Smooth muscle cell (in vitro differentiated cells): ENCODE measurements at regions not wholly inside any gene's neighbourhood (a gene's known extent, or its start where the extent isn't known, plus 50 kb on each side); places are given as distances from the start of the nearest gene placed in this dataset.

Experiments
- DNase-seq: peaks from one replicate; lab custom pipeline; 2025; ENCODE audit not compliant: unreplicated experiment; lab: John Stamatoyannopoulos, UW
- H2AFZ ChIP-seq: fragments of 200-600 bp; sonication (generic); 2 replicates; pipeline ENCODE4 v1.6.0; 2016; ENCODE audit warnings: antibody characterized with exemption, low read depth, mild to moderate bottlenecking
- H3F3A ChIP-seq: fragments of 200-600 bp; sonication (generic); 2 replicates; pipeline ENCODE4 v1.6.0; 2017; ENCODE audit warnings: antibody characterized with exemption, low read depth
- H3K27ac ChIP-seq: fragments of 200-600 bp; sonication (generic); 2 replicates; pipeline ENCODE4 v1.5.1; 2016; ENCODE audit warnings: low read depth, mild to moderate bottlenecking
- H3K27me3 ChIP-seq: fragments of 200-600 bp; sonication (generic); 2 replicates; pipeline ENCODE4 v1.6.1; 2016; ENCODE audit warnings: low read depth, mild to moderate bottlenecking
- H3K36me3 ChIP-seq: fragments of 200-600 bp; sonication (generic); 2 replicates; pipeline ENCODE4 v1.5.1; 2016; ENCODE audit warnings: low read depth
- H3K4me1 ChIP-seq: fragments of 200-600 bp; sonication (generic); 2 replicates; pipeline ENCODE4 v1.5.1; 2016; ENCODE audit warnings: low read depth
- H3K4me2 ChIP-seq: fragments of 200-600 bp; sonication (generic); 2 replicates; pipeline ENCODE4 v1.6.0; 2016; ENCODE audit warnings: mild to moderate bottlenecking
- H3K4me3 ChIP-seq: fragments of 200-600 bp; sonication (generic); 2 replicates; pipeline ENCODE4 v1.5.1; 2016; ENCODE audit warnings: mild to moderate bottlenecking
- H3K79me2 ChIP-seq: fragments of 200-600 bp; sonication (generic); 2 replicates; pipeline ENCODE4 v1.6.0; 2016; ENCODE audit warnings: low read depth, mild to moderate bottlenecking
- H3K9ac ChIP-seq: fragments of 200-600 bp; sonication (generic); 2 replicates; pipeline ENCODE4 v1.6.0; 2016; ENCODE audit warnings: low read depth
- H3K9me3 ChIP-seq: fragments of 200-600 bp; sonication (generic); replicated peaks from 2 replicates; pipeline ENCODE4 v1.5.1; 2016; ENCODE audit warnings: low read depth
- H4K20me1 ChIP-seq: fragments of 200-600 bp; sonication (generic); 2 replicates; pipeline ENCODE4 v1.6.0; 2016; ENCODE audit warnings: low read depth
- CTCF ChIP-seq: fragments of 200-600 bp; sonication (generic); IDR thresholded peaks from 2 replicates; pipeline ENCODE4 v1.5.1; 2017; ENCODE audit warnings: borderline replicate concordance, mild to moderate bottlenecking, antibody characterized with exemption; ENCODE audit not compliant: insufficient read depth, poor library complexity, severe bottlenecking
- WGBS: methylation state at CpG from one replicate; pipeline ENCODE4 v1.1.7; 2016; ENCODE audit warnings: low lambda C conversion rate; 5-methylcytosine and 5-hydroxymethylcytosine counted together

GRCh38 chr15:61534986-61535385 is 305.9 kb upstream of the RORA start:
- no peak for TF ChIP-seq CTCF
- no peaks in the 10 kb centered on the region for H3K27me3 ChIP-seq
- WGBS, result 91% methylated on average over 3 of the region's 3 CpGs

GRCh38 chr15:61530769-61531168 is 301.7 kb upstream of the RORA start:
- Histone ChIP-seq H2AFZ (no peak overlapping the region), H3K9me3 (no peaks in the 10 kb centered on the region), H3K79me2 (no peaks in the 10 kb centered on the region), H3K9ac (no peak overlapping the region), H4K20me1 (no peaks in the 10 kb centered on the region), H3K4me3 (no peak overlapping the region), H3K4me1 (peaks cover 19% of the 10 kb centered on the region), H3K36me3 (no peaks in the 10 kb centered on the region), H3K27me3 (no peaks in the 10 kb centered on the region), H3K27ac (no peak overlapping the region), H3K4me2 (no peak overlapping the region), H3F3A (no peaks in the 10 kb centered on the region)
- no peak for DNase-seq
- WGBS, result 78% methylated on average over 2 of the region's 2 CpGs
- no peak for TF ChIP-seq CTCF

More at GRCh38 chr15:61534986-61535385, 305.9 kb upstream of the RORA start:
- H3K4me2 ChIP-seq, result no peak overlapping the region
- no peaks in the 10 kb centered on the region for H3K36me3 ChIP-seq
- H3K9me3 ChIP-seq, result no peaks in the 10 kb centered on the region
- no peaks in the 10 kb centered on the region for H3K79me2 ChIP-seq
- peaks cover 26% of the 10 kb centered on the region for H3K4me1 ChIP-seq
- DNase-seq, result no peak
- H4K20me1 ChIP-seq, result no peaks in the 10 kb centered on the region
- H2AFZ ChIP-seq, result no peak overlapping the region
- no peaks in the 10 kb centered on the region for H3F3A ChIP-seq
- H3K4me3 ChIP-seq, result no peak overlapping the region
- H3K27ac ChIP-seq, result no peak overlapping the region
- H3K9ac ChIP-seq, result no peak overlapping the region

GRCh38 chr15:61528581-61528910 is 299.4 kb upstream of the RORA start:
- no peak for DNase-seq

More at GRCh38 chr15:61528581-61528910, 299.4 kb upstream of the RORA start:
- Histone ChIP-seq H3K27me3 (no peaks in the 10 kb centered on the region), H3K4me2 (peak overlapping the region; percentile 17), H3K79me2 (no peaks in the 10 kb centered on the region), H3K9ac (peak overlapping the region; percentile 21), H3K27ac (peak overlapping the region; percentile 0), H3K36me3 (no peaks in the 10 kb centered on the region), H3K4me1 (peaks cover 14% of the 10 kb centered on the region), H3F3A (no peaks in the 10 kb centered on the region), H2AFZ (peak overlapping the region; percentile 72), H4K20me1 (no peaks in the 10 kb centered on the region), H3K9me3 (no peaks in the 10 kb centered on the region), H3K4me3 (no peak overlapping the region)
- no peak for TF ChIP-seq CTCF
- WGBS, result 19% methylated on average over 2 of the region's 2 CpGs
